ENCODE measurements at regions not wholly inside any gene's neighbourhood (a gene's known extent, or its start where the extent isn't known, plus 50 kb on each side); places are given as distances from the start of the nearest gene placed in this dataset.

DNA sequence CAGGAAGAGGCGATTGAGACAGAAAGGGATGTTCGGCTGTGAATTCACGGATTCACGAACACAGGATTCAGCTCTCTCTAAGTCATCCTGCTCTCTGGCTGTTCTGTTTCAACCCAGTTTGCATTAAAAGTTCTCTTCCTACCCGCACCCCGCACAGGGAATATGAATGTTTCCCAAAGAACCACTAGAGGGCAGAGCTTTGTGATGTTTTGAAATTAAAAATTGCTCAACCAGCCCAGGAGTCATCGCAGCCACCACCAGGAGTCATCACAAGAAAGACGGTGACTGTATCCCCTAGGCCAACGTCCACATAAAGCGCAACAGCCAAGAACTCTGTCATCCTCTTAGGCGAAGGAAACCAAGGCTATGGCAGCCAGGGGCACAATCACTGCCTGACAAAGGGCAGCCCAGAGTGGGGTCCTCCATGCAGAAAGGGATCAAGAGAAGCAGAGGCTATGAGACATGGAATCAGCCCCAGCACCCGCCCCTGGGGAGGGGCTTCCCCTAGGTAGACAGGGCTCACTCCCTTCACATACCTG, 122.4 kb downstream of the WT1 start (continued):
- TF ChIP-seq, protein P1, sequence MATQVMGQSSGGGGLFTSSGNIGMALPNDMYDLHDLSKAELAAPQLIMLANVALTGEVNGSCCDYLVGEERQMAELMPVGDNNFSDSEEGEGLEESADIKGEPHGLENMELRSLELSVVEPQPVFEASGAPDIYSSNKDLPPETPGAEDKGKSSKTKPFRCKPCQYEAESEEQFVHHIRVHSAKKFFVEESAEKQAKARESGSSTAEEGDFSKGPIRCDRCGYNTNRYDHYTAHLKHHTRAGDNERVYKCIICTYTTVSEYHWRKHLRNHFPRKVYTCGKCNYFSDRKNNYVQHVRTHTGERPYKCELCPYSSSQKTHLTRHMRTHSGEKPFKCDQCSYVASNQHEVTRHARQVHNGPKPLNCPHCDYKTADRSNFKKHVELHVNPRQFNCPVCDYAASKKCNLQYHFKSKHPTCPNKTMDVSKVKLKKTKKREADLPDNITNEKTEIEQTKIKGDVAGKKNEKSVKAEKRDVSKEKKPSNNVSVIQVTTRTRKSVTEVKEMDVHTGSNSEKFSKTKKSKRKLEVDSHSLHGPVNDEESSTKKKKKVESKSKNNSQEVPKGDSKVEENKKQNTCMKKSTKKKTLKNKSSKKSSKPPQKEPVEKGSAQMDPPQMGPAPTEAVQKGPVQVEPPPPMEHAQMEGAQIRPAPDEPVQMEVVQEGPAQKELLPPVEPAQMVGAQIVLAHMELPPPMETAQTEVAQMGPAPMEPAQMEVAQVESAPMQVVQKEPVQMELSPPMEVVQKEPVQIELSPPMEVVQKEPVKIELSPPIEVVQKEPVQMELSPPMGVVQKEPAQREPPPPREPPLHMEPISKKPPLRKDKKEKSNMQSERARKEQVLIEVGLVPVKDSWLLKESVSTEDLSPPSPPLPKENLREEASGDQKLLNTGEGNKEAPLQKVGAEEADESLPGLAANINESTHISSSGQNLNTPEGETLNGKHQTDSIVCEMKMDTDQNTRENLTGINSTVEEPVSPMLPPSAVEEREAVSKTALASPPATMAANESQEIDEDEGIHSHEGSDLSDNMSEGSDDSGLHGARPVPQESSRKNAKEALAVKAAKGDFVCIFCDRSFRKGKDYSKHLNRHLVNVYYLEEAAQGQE (IDR thresholded peaks at IDR 0.05; ENCODE audit: borderline replicate concordance) = peak; percentile 46; the same call in 1 of the 2 replicates
- TF ChIP-seq, protein P1 (CRISPR knock-in tag; IDR thresholded peaks at IDR 0.05; ENCODE audit: low read depth) = no peak
- TF ChIP-seq MEF2D (tag; conservative IDR thresholded peaks at IDR 0.05; ENCODE audit: low read depth) (no peak), STAG1 (CRISPR knock-in tag; IDR thresholded peaks at IDR 0.05; ENCODE audit: borderline replicate concordance) (peak; percentile 27; the same call in 1 of the 2 replicates), ZBTB8A (IDR thresholded peaks at IDR 0.05; ENCODE audit: partially characterized antibody) (no peak), ZNF717 (CRISPR knock-in tag; IDR thresholded peaks at IDR 0.05) (no peak), RAD21 (CRISPR knock-in tag; conservative IDR thresholded peaks at IDR 0.05 in 1 of 2, IDR thresholded peaks at IDR 0.05 in 1 of 2) (peak; percentile 42 to 61), CHD1 (IDR thresholded peaks at IDR 0.05; ENCODE audit: low read length) (no peak)
- TF ChIP-seq, protein P2, sequence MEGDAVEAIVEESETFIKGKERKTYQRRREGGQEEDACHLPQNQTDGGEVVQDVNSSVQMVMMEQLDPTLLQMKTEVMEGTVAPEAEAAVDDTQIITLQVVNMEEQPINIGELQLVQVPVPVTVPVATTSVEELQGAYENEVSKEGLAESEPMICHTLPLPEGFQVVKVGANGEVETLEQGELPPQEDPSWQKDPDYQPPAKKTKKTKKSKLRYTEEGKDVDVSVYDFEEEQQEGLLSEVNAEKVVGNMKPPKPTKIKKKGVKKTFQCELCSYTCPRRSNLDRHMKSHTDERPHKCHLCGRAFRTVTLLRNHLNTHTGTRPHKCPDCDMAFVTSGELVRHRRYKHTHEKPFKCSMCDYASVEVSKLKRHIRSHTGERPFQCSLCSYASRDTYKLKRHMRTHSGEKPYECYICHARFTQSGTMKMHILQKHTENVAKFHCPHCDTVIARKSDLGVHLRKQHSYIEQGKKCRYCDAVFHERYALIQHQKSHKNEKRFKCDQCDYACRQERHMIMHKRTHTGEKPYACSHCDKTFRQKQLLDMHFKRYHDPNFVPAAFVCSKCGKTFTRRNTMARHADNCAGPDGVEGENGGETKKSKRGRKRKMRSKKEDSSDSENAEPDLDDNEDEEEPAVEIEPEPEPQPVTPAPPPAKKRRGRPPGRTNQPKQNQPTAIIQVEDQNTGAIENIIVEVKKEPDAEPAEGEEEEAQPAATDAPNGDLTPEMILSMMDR (IDR thresholded peaks at IDR 0.05 in 2 of 3, conservative IDR thresholded peaks at IDR 0.05 in 1 of 3; ENCODE audit: insufficient read depth in 2 of 3, low read depth in 1 of 3, low read length in 3 of 3) = peak; percentile 74 to 95 (median 91)
- TF ChIP-seq, protein P3, sequence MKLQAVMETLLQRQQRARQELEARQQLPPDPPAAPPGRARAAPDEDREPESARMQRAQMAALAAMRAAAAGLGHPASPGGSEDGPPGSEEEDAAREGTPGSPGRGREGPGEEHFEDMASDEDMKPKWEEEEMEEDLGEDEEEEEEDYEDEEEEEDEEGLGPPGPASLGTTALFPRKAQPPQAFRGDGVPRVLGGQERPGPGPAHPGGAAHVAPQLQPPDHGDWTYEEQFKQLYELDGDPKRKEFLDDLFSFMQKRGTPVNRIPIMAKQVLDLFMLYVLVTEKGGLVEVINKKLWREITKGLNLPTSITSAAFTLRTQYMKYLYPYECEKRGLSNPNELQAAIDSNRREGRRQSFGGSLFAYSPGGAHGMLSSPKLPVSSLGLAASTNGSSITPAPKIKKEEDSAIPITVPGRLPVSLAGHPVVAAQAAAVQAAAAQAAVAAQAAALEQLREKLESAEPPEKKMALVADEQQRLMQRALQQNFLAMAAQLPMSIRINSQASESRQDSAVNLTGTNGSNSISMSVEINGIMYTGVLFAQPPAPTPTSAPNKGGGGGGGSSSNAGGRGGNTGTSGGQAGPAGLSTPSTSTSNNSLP (IDR thresholded peaks at IDR 0.05; ENCODE audit: borderline replicate concordance, low read depth, low read length) = peak; percentile 96
- TF ChIP-seq, protein P4, sequence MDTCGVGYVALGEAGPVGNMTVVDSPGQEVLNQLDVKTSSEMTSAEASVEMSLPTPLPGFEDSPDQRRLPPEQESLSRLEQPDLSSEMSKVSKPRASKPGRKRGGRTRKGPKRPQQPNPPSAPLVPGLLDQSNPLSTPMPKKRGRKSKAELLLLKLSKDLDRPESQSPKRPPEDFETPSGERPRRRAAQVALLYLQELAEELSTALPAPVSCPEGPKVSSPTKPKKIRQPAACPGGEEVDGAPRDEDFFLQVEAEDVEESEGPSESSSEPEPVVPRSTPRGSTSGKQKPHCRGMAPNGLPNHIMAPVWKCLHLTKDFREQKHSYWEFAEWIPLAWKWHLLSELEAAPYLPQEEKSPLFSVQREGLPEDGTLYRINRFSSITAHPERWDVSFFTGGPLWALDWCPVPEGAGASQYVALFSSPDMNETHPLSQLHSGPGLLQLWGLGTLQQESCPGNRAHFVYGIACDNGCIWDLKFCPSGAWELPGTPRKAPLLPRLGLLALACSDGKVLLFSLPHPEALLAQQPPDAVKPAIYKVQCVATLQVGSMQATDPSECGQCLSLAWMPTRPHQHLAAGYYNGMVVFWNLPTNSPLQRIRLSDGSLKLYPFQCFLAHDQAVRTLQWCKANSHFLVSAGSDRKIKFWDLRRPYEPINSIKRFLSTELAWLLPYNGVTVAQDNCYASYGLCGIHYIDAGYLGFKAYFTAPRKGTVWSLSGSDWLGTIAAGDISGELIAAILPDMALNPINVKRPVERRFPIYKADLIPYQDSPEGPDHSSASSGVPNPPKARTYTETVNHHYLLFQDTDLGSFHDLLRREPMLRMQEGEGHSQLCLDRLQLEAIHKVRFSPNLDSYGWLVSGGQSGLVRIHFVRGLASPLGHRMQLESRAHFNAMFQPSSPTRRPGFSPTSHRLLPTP (IDR thresholded peaks at IDR 0.05; ENCODE audit: borderline replicate concordance, extremely low read depth, insufficient read length) = no peak

All from K562 (cell line).